IPS DF 6.9 (cell line): ENCODE measurements at regions not wholly inside any gene's neighbourhood (a gene's known extent, or its start where the extent isn't known, plus 50 kb on each side); places are given as distances from the start of the nearest gene placed in this dataset.

Source experiments
- DNase-seq: peaks from one replicate; pipeline ENCODE4 v3.0.0-alpha.2; 2013; ENCODE audit warnings: low read depth, low spot score
- H3K27ac ChIP-seq: one replicate; pipeline ENCODE4 v1.5.1; 2013; ENCODE audit warnings: low read length, control low read depth
- H3K27me3 ChIP-seq: 2 replicates; pipeline ENCODE4 v1.6.1; 2013; ENCODE audit warnings: mild to moderate bottlenecking, low read length; ENCODE audit not compliant: control insufficient read depth, insufficient read depth
- H3K36me3 ChIP-seq: 2 replicates; pipeline ENCODE4 v1.6.1; 2013; ENCODE audit warnings: low read length; ENCODE audit not compliant: control insufficient read depth, insufficient read depth
- H3K4me1 ChIP-seq: 2 replicates; pipeline ENCODE4 v1.6.1; 2013; ENCODE audit warnings: low read length; ENCODE audit not compliant: control insufficient read depth, insufficient read depth
- H3K4me3 ChIP-seq: 2 replicates; pipeline ENCODE4 v1.5.1; 2013; ENCODE audit warnings: mild to moderate bottlenecking, low read length
- H3K9me3 ChIP-seq: 2 replicates; pipeline ENCODE4 v1.6.1; 2013; ENCODE audit warnings: low read length, inconsistent platforms; ENCODE audit not compliant: control insufficient read depth, insufficient read depth
- WGBS: extraction: QIAGEN DNeasy Blood & Tissue Kit; methylation state at CpG from one replicate; pipeline ENCODE4 v1.1.7; 2013; ENCODE audit warnings: mixed read lengths, missing lambda C conversion rate; ENCODE audit not compliant: insufficient read length, insufficient coverage; 5-methylcytosine and 5-hydroxymethylcytosine counted together

DNA sequence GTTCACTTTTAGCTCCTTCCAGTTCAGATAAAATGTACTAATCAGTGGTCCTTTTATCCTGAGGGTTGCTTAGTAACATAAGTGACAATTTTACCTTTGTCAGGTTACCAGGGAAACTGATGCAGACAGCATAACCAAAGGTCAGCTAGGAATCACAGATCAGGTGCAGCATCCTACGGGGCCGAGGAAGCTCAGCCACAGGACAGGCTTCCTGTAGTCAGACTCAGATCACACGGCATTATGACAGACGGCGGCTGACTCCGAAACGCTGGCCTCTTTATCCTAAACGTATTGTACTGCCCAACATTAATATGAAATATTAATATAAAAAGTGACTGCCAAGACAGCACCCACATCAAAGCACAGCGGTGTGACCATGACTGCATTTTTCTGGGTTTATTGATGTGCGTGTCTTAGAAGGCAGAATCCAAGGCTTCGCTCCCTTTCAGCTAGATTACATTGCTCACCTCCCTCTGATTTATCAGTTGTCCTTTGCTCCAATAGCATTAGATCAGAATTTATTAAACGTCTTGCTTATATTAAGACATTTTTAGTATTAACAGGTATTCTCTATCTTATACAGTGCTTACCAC is 444.5 kb downstream of the CMPK2 start:
- Histone ChIP-seq H3K27me3 (no peaks in the 10 kb centered on the region), H3K27ac (no peak overlapping the region), H3K4me3 (no peak overlapping the region), H3K4me1 (no peaks in the 10 kb centered on the region), H3K36me3 (no peaks in the 10 kb centered on the region), H3K9me3 (no peaks in the 10 kb centered on the region)
- no peak for DNase-seq
- no CpG with 5 or more reads among the region's 12 CpGs for WGBS

DNA sequence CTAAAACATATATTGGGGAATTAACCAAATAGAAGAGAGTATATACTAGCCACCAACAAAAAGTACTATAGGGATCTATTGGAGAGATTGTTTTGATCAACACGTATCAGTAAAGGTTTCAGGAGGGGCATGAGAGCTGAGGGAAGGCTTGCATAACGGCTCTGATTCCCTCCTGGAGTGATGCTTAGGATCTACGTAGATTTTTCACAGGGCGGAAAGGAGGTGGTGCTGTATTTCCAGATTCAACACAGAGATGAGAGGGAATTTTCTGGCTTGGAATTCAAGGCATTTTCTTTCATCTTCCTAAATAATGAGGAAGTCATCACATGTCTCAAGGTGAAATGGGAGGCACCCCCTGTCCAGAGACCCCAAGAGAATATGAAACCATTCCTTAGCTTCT is 443.8 kb downstream of the CMPK2 start:
- Histone ChIP-seq H3K27ac (no peak overlapping the region), H3K27me3 (no peaks in the 10 kb centered on the region), H3K4me3 (no peak overlapping the region), H3K4me1 (no peaks in the 10 kb centered on the region), H3K36me3 (no peaks in the 10 kb centered on the region), H3K9me3 (no peaks in the 10 kb centered on the region)
- DNase-seq = no peak
- no CpG with 5 or more reads among the region's 4 CpGs for WGBS

DNA sequence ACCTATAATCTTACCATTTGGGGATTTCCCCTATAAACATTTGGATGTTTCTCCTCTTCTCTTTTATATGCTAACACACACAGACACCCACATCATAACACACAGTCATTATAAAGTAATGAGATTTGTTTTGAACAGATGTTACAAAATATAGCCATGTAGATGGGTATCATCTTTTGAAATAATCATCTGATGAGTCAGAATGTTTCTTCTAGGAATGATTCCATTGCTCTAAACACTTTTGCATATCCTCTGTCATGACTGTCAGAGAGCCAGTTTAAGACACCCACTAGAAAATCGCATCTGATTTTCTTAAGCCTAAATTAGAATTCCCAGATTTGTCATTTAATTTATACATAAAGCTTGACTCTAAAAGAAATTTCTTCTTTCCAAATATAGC is 442.6 kb downstream of the CMPK2 start:
- Histone ChIP-seq H3K27ac (no peak overlapping the region), H3K36me3 (no peaks in the 10 kb centered on the region), H3K27me3 (no peaks in the 10 kb centered on the region), H3K4me3 (no peak overlapping the region), H3K4me1 (no peaks in the 10 kb centered on the region), H3K9me3 (no peaks in the 10 kb centered on the region)
- no peak for DNase-seq
- WGBS = no CpG with 5 or more reads among the region's 1 CpG

DNA sequence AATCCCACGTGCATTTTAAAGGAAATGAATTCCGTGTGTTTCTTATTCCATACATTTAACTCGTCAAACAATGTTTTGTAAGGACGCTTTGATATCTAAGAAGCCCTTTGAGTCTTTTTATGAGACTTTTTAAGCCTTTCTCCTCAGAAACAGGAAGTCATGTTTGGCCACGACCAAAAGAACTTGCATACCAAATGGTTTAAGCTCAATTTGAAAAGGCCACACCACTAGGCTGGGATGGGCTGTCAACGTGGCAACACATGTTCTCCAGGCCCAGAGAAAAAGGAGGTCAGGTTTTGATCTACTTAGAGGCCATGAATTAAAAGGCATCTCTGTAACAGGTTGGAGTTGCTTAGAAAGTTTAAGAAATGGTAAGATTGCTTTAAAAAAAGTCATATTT is 441.8 kb downstream of the CMPK2 start:
- DNase-seq = no peak
- no CpG with 5 or more reads among the region's 6 CpGs for WGBS
- Histone ChIP-seq H3K27me3 (no peaks in the 10 kb centered on the region), H3K9me3 (no peaks in the 10 kb centered on the region), H3K27ac (no peak overlapping the region), H3K4me1 (no peaks in the 10 kb centered on the region), H3K36me3 (no peaks in the 10 kb centered on the region), H3K4me3 (no peak overlapping the region)

DNA sequence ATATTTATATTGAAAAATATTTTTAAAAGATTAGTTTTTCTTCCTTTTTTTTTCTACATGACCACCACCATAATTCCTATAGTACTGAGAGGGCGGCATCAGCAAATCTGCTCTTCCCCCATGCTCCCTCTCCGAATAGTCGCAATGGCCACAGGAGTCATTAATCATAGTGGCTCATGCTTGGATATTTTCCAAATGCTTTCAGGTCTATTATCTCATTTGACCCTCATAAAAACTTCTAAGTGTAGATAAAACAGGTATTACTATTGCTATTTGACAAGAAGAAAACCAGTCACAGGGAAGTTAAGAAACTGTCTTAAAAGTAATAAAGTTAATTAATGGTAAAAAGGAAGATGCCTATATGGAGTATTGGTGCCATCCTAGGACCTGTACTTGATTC is 440.7 kb downstream of the CMPK2 start:
- no CpG with 5 or more reads among the region's 3 CpGs for WGBS
- Histone ChIP-seq H3K4me1 (no peaks in the 10 kb centered on the region), H3K36me3 (no peaks in the 10 kb centered on the region), H3K27ac (no peak overlapping the region), H3K27me3 (no peaks in the 10 kb centered on the region), H3K9me3 (no peaks in the 10 kb centered on the region), H3K4me3 (no peak overlapping the region)
- no peak for DNase-seq

DNA sequence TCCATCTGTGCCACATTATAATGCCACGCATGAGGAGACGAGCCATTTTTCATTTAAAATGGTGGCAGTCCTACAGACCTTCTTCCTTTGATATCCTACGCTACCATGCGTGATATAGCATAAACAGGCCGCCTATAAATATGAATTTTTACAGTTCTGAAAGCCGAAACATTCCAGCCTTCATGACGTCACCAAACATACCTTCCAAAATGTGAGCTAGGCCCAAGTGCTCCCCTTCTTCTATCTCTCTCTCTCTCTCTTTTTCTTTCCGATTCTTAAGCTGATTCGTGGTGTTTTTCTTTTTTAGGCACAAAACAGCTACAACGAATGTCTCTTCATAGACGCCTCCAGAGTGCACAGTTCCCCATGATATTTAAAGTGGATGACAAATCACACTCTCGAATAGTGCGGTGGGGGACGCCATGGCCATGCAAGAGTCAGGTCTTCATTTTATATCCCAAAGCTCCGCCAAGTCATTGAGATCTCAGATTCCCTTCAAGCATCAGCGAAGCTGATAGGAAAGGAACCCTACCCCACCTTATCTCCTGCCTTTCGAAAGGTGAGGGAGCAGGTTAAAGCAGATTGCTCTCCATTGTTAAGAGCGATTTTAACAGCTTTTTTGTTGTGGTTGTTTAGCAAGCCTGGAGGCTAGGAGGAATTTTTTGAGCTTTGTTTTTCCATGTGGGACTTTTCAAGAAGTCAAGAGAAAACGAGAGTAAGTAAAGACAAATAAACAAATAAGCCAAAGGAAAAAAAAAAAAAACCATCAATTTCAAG is 436.3 kb downstream of the CMPK2 start:
- no CpG with 5 or more reads among the region's 19 CpGs for WGBS
- Histone ChIP-seq H3K4me1 (no peaks in the 10 kb centered on the region; the same call in 1 of the 2 replicates), H3K27me3 (no peaks in the 10 kb centered on the region), H3K4me3 (no peak overlapping the region), H3K27ac (no peak overlapping the region), H3K9me3 (no peaks in the 10 kb centered on the region), H3K36me3 (no peaks in the 10 kb centered on the region)
- DNase-seq = no peak

DNA sequence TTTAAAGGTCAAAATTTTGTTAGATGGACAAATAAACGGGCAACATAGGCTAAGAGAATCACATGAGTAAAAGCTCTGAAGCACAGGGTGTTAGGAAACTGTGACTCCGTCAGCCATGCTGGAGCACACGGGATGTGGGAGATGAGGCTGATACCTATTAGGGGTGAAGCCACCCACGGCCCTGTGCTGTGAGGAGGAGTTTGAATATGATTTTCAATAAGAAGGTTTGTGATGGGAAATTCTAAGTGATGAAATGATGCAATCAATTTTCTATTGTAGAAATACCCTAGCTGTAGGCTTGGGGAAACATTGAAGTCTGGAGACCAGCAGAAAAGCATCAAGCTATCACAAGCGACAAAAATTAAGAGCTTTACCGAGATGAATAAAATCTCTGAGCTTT is 431.3 kb downstream of the CMPK2 start:
- no peaks in the 10 kb centered on the region for H3K27me3 ChIP-seq
- WGBS = no CpG with 5 or more reads among the region's 6 CpGs
- H3K4me1 ChIP-seq = no peaks in the 10 kb centered on the region; the same call in 1 of the 2 replicates

DNA sequence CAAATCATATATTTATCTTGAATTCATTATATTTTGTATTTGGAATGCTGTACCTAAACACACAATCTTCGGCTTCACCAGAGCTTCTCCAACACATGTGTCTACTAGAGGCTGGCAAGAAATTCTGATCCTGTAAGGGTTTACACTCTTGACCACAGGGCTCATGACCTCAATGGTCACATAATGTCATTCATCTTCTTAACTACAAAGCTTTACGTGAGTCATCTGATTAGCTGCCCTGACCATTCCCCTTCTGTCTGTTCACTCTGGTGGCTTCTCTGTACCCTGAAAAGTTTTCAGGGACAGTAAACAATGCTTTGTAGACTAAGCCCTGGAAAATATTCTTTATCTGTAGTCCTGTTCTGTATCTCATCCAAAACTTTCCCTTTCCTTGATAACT is 423.9 kb downstream of the CMPK2 start:
- Histone ChIP-seq H3K27ac (no peak overlapping the region), H3K36me3 (no peaks in the 10 kb centered on the region), H3K4me1 (no peaks in the 10 kb centered on the region), H3K4me3 (no peak overlapping the region), H3K27me3 (no peaks in the 10 kb centered on the region), H3K9me3 (no peaks in the 10 kb centered on the region)
- no CpG with 5 or more reads among the region's 2 CpGs for WGBS
- DNase-seq = no peak

More for the DNA sequence above, 431.3 kb downstream of the CMPK2 start:
- H3K4me3 ChIP-seq = no peak overlapping the region
- H3K27ac ChIP-seq = no peak overlapping the region
- DNase-seq = no peak
- no peaks in the 10 kb centered on the region for H3K36me3 ChIP-seq
- no peaks in the 10 kb centered on the region for H3K9me3 ChIP-seq

DNA sequence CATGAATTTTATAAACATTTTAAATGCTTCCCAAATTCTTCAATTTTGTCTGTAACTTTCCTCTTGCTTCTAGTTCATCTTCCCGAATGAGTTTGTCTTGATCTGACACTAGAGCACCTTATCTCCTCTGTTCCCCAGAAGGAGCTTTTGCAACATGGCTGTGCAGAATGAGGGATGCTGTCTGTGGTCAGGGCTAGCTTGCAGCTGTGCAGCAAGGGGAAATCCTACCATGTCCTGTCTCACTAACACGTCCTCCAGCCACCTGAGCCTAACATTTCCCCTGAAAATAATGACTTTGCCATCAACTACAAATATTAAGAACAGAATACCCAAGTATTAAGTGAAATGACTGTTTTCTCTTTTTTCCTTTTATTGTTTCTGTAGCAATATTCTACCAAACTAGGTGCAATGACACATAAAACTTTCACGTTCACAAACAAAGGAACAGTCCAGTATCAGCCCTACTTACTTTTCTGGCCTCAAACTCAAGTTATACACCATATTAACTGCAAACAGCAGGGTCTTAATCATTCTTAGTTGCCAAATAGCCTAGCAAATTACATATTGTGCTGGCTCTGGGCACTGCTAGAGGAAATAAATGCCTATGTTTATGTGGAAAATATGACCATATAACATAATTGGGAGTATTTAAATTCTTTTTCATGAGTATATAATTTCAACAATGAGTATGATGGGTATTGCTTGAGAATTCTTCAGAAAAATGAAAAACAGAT is 423.3 kb downstream of the CMPK2 start:
- Histone ChIP-seq H3K4me1 (no peaks in the 10 kb centered on the region), H3K9me3 (no peaks in the 10 kb centered on the region), H3K36me3 (no peaks in the 10 kb centered on the region), H3K27me3 (no peaks in the 10 kb centered on the region), H3K4me3 (no peak overlapping the region), H3K27ac (no peak overlapping the region)
- DNase-seq = no peak
- no CpG with 5 or more reads among the region's 3 CpGs for WGBS

DNA sequence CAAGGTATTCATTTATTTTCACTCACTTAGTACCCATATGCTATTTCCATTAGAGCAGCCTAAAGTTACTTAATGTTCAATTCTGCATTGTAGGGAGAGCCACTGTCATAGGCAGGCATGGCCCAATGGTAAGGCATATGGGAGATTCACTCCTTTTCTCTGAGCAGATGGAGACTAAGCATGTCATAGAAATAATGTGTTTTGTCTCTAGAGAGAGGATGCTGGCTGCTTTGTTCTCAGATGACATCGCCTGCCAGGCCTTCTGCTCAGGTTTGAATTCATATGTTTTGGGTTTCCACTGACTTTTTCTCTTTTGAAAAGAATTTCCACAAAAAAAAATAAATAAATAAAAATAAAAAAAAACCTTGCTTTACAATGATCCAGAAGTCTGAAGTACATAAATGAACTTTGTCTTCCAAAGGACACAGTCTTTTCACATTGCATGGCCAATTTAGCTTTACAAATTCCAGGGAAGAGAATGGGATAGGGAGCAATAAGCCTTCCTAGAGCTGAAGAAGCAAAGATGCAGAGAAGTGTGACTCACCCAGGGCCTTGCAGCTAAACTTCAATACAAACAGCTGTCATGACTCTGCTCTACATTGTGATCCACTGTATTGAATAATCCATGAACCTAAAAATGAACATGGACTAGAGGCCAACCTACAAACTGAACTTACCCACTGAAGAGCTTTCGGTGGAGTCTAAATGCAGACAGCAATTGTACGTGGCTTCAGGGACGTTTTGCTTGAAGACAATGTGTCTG is 422.5 kb downstream of the CMPK2 start:
- WGBS = no CpG with 5 or more reads among the region's 4 CpGs
- DNase-seq = no peak
- H3K4me1 ChIP-seq = no peaks in the 10 kb centered on the region

More for the DNA sequence above, 422.5 kb downstream of the CMPK2 start:
- no peaks in the 10 kb centered on the region for H3K36me3 ChIP-seq
- H3K9me3 ChIP-seq = no peaks in the 10 kb centered on the region
- H3K4me3 ChIP-seq = no peak overlapping the region
- H3K27ac ChIP-seq = no peak overlapping the region
- no peaks in the 10 kb centered on the region for H3K27me3 ChIP-seq
